Lower lobe of right lung (tissue), 2 donors: ENCODE measurements at regions not wholly inside any gene's neighbourhood (a gene's known extent, or its start where the extent isn't known, plus 50 kb on each side); places are given as distances from the start of the nearest gene placed in this dataset.

ENCODE experiments used
- ATAC-seq, 2 donors: fragments of 200-7000 bp; cut with Tn5 transposase; one replicate each; pipeline ENCODE4 v1.9.1; 2020 to 2022; ENCODE audit warnings: mild to moderate bottlenecking in 2 of 2, moderate library complexity in 2 of 2
- DNase-seq: peaks from one replicate; pipeline ENCODE4 v3.0.0-alpha.2; 2020
- H3K27ac ChIP-seq: fragments of 200-600 bp; one replicate; pipeline ENCODE4 v1.8.0; 2022
- H3K27me3 ChIP-seq: fragments of 200-600 bp; one replicate; pipeline ENCODE4 v1.8.0; 2022; ENCODE audit warnings: low read depth
- H3K36me3 ChIP-seq: fragments of 200-600 bp; one replicate; pipeline ENCODE4 v1.8.0; 2022; ENCODE audit warnings: mild to moderate bottlenecking
- H3K4me1 ChIP-seq: fragments of 200-600 bp; one replicate; pipeline ENCODE4 v1.8.0; 2022
- H3K4me3 ChIP-seq: fragments of 200-600 bp; one replicate; pipeline ENCODE4 v1.8.0; 2022; ENCODE audit warnings: mild to moderate bottlenecking
- H3K9me3 ChIP-seq: fragments of 200-600 bp; one replicate; pipeline ENCODE4 v1.8.0; 2022
- intact Hi-C: fragments of 100-400 bp; cut with DNase I; formaldehyde crosslinking; loops from one replicate; pipeline ENCODE4 v1.11.0; 2022
- TF ChIP-seq, protein P1 (sequence below): fragments of 200-600 bp; IDR thresholded peaks from one replicate; pipeline ENCODE4 v1.8.0; 2022; ENCODE audit warnings: antibody characterized with exemption, mild to moderate bottlenecking
- donor health status: DM: no; HTN: yes; CAD: no; lungs with severe emphysema.

DNA sequence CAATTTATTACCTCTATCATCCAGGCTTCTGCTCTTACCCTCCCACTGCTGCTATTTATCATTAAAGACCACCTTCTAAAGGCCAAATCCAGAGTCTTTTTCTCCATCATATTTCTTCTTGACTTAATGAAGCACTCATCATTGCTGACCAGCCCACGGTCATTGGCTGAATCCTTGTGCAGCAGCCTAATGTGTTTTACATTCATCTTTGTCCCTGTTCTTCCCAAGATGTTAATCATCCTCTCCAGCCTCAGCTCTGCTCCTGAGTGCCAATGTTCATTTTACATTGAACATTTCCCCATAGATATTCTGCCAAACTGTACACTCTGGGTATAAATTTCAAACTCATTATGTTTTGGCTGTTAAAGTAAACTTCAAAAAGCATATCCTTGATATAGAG is 373.6 kb downstream of the NUP35 start:
- Histone ChIP-seq H3K4me1 (no peaks in the 10 kb centered on the region), H3K36me3 (no peaks in the 10 kb centered on the region), H3K27ac (no peak overlapping the region), H3K27me3 (no peaks in the 10 kb centered on the region), H3K4me3 (no peak overlapping the region), H3K9me3 (peaks cover 4% of the 10 kb centered on the region)
- intact Hi-C loops: no loop called here
- ATAC-seq (no peak), DNase-seq (no peak)
- TF ChIP-seq, protein P1, sequence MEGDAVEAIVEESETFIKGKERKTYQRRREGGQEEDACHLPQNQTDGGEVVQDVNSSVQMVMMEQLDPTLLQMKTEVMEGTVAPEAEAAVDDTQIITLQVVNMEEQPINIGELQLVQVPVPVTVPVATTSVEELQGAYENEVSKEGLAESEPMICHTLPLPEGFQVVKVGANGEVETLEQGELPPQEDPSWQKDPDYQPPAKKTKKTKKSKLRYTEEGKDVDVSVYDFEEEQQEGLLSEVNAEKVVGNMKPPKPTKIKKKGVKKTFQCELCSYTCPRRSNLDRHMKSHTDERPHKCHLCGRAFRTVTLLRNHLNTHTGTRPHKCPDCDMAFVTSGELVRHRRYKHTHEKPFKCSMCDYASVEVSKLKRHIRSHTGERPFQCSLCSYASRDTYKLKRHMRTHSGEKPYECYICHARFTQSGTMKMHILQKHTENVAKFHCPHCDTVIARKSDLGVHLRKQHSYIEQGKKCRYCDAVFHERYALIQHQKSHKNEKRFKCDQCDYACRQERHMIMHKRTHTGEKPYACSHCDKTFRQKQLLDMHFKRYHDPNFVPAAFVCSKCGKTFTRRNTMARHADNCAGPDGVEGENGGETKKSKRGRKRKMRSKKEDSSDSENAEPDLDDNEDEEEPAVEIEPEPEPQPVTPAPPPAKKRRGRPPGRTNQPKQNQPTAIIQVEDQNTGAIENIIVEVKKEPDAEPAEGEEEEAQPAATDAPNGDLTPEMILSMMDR: no peak

DNA sequence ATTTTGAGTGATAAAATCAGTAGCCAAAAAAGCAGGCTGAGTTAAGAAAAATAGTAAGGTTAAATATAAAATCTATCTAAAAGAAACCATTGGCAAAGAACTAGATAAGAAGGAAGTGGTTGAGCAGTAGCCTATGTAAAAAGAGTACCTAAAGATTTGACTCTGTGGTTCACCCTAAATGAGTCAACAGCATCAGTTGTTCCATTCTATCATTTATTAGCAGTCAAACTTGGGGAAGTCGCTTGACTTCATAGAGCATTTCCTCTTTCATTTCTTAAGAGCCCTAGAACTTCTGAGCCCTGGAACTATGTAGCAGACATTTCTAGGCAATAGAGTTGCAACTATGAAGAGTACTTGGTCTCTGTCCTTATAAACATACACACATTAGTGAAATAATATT is 381.7 kb downstream of the NUP35 start:
- no peaks in the 10 kb centered on the region for H3K4me1 ChIP-seq
- H3K27me3 ChIP-seq: no peaks in the 10 kb centered on the region
- H3K27ac ChIP-seq: no peak overlapping the region
- H3K9me3 ChIP-seq: no peaks in the 10 kb centered on the region
- TF ChIP-seq, protein P1: no peak
- intact Hi-C loops: no loop called here
- H3K36me3 ChIP-seq: no peaks in the 10 kb centered on the region
- no peak for ATAC-seq
- DNase-seq: no peak
- H3K4me3 ChIP-seq: no peak overlapping the region

DNA sequence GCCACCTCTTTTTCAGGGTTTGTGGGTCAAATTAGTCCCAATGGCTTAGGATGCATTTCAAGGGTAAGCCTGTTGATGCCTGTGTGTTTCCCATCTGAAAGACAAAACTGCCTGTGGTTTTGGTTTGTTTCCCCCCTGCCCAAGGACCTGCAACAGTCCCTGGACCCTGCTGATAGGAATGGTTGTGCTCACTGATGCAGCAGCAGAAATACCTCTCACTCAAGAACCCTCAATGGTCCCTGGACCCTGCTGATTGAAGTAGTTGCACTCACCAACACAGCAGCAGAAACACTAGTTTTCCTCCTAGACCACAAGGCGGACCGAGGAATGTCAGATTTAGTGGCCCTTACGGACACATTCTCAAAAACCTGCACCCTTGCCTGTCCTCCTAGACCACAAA is 386.9 kb downstream of the NUP35 start:
- H3K4me3 ChIP-seq: no peak overlapping the region
- TF ChIP-seq, protein P1: no peak
- H3K4me1 ChIP-seq: no peaks in the 10 kb centered on the region
- DNase-seq: no peak
- H3K36me3 ChIP-seq: no peaks in the 10 kb centered on the region
- no peaks in the 10 kb centered on the region for H3K27me3 ChIP-seq
- intact Hi-C loops: no loop called here
- no peak overlapping the region for H3K27ac ChIP-seq
- ATAC-seq: no peak
- no peaks in the 10 kb centered on the region for H3K9me3 ChIP-seq

DNA sequence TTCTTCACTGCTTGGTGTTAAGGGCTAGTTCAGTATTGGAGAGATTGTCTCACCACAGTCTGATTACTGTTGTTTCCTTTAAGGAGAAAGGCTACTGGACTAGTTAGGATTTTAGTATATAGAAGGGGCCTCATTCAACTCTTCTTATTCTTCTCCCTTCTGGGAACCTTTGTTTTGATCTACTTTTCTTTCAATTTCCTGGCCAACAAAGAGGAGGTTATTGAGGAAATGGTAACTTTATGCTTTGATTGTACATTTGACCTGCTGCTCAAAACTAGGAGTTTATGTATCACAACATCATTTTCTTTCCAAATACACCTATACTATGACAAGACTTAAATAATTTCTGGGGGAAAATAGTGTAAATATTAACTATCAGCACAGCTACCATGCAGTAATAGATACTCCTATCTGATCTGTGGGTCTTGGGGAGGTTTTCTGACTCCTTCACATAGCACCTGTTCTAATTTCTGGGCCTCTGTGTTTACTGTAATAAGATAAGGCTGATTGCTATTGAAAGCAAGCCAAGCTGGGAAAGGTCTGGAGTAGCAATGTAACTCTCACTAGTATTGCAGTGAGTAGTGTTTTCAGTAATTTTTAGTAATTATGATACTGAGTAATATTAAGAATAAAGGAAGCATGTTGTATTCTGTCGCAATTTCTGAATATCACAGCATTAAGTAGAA is 395.3 kb downstream of the NUP35 start:
- TF ChIP-seq, protein P1: no peak
- Histone ChIP-seq H3K4me1 (no peaks in the 10 kb centered on the region), H3K27me3 (no peaks in the 10 kb centered on the region), H3K27ac (no peak overlapping the region), H3K9me3 (no peaks in the 10 kb centered on the region), H3K36me3 (no peaks in the 10 kb centered on the region), H3K4me3 (no peak overlapping the region)
- ATAC-seq: no peak
- no peak for DNase-seq
- intact Hi-C loops: no loop called here

DNA sequence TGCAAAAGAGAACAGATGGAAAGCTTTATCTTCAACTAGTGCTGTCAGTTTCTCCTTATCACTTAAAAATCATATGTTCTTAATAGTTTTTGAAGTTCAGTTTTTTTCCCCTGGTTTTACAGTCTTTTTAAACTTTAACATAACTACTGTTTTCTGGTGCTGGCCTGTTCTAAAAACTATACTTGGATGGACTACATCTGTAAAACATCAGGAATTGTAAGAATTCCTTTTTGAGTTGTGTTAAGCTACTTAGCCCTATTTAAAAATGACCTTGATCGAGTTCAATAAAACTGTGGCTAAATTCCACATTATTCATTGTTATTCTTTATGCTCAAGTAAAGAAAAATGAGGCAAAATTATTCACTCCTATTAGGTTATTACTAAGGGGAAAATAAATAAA is 397.7 kb downstream of the NUP35 start:
- H3K27me3 ChIP-seq: no peaks in the 10 kb centered on the region

More for the DNA sequence above, 397.7 kb downstream of the NUP35 start:
- no peaks in the 10 kb centered on the region for H3K36me3 ChIP-seq
- TF ChIP-seq, protein P1: no peak
- H3K4me3 ChIP-seq: no peak overlapping the region
- no peaks in the 10 kb centered on the region for H3K4me1 ChIP-seq
- H3K27ac ChIP-seq: no peak overlapping the region
- no peak for DNase-seq
- intact Hi-C loops: no loop called here
- H3K9me3 ChIP-seq: no peaks in the 10 kb centered on the region
- ATAC-seq: no peak
